ENCODE measurements at regions not wholly inside any gene's neighbourhood (a gene's known extent, or its start where the extent isn't known, plus 50 kb on each side); places are given as distances from the start of the nearest gene placed in this dataset.

DNA sequence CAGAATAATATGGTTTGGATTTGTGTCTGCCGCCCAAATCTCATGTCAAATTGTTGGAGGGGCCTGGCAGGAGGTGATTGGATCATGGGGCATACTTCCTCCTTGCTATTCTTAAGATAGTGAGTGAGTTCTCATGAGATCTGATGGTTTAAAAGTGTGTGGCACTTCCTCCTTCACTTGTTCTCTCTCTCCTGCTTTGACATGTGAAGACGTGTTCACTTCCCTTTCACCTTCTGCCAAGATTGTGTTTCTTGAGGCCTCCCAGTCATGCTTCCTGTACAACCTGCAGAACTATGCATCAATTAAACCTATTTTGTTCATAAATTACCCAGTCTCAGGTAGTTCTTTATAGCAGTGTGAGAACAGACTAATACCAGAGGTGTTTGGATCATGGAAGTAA lies 325.7 kb upstream of the GIMD1 start:
- no peaks in the 10 kb centered on the region for H3K79me2 ChIP-seq (ENCODE audit: low read length)

DNA sequence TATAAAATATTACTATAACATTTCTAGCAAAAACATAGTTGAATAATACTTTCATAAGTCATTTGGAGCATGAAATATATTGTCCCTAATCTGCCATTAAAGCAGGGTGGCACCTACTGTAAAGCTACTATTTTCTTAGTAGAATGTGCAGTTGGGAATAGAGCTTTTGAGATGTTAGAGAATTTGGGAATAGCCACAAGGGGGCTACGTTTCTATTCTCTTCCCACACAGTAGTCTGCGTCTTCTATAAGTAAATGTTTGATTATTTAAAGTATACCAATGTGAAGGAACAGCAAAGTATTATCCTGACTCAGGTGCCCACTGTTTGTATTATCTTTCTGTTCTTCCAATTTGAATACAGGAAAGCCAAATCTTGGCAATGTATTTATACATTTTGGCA lies 323.2 kb upstream of the GIMD1 start:
- no peak overlapping the region for H3K9ac ChIP-seq (ENCODE audit: low read length)
- no peaks in the 10 kb centered on the region for H3K36me3 ChIP-seq (replicated peaks; ENCODE audit: insufficient read depth, low read length)
- H3K4me2 ChIP-seq (ENCODE audit: low read depth, low read length): no peak overlapping the region
- no peak overlapping the region for H3K27ac ChIP-seq (ENCODE audit: low read length)
- TF ChIP-seq, protein P1, sequence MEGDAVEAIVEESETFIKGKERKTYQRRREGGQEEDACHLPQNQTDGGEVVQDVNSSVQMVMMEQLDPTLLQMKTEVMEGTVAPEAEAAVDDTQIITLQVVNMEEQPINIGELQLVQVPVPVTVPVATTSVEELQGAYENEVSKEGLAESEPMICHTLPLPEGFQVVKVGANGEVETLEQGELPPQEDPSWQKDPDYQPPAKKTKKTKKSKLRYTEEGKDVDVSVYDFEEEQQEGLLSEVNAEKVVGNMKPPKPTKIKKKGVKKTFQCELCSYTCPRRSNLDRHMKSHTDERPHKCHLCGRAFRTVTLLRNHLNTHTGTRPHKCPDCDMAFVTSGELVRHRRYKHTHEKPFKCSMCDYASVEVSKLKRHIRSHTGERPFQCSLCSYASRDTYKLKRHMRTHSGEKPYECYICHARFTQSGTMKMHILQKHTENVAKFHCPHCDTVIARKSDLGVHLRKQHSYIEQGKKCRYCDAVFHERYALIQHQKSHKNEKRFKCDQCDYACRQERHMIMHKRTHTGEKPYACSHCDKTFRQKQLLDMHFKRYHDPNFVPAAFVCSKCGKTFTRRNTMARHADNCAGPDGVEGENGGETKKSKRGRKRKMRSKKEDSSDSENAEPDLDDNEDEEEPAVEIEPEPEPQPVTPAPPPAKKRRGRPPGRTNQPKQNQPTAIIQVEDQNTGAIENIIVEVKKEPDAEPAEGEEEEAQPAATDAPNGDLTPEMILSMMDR (IDR thresholded peaks at IDR 0.05; ENCODE audit: low read length): no peak
- TF ChIP-seq EZH2 (optimal IDR thresholded peaks at IDR 0.05; ENCODE audit: low read depth, low read length) (no peak), EZH2phosphoT487 (IDR thresholded peaks at IDR 0.05; ENCODE audit: low read length) (no peak)
- H3K27me3 ChIP-seq (replicated peaks; ENCODE audit: insufficient read depth, low read length): no peaks in the 10 kb centered on the region
- no peaks in the 10 kb centered on the region for H3K4me1 ChIP-seq (ENCODE audit: low read length)
- no peak for DNase-seq
- no peaks in the 10 kb centered on the region for H3F3A ChIP-seq (ENCODE audit: insufficient read depth, low read length)
- H4K20me1 ChIP-seq (ENCODE audit: insufficient read depth, low read length): no peaks in the 10 kb centered on the region
- H2AFZ ChIP-seq (ENCODE audit: low read length): no peak overlapping the region
- H3K9me3 ChIP-seq (replicated peaks; ENCODE audit: insufficient read depth, low read length): no peaks in the 10 kb centered on the region
- H3K79me2 ChIP-seq (ENCODE audit: low read length): no peaks in the 10 kb centered on the region
- H3K9me2 ChIP-seq (replicated peaks; ENCODE audit: insufficient read depth, low read length): no peaks in the 10 kb centered on the region
- H3K4me3 ChIP-seq (ENCODE audit: low read length): no peak overlapping the region

More for the DNA sequence above, 325.7 kb upstream of the GIMD1 start:
- Histone ChIP-seq H3K9me2 (replicated peaks; ENCODE audit: insufficient read depth, low read length) (no peaks in the 10 kb centered on the region), H2AFZ (ENCODE audit: low read length) (no peak overlapping the region), H3F3A (ENCODE audit: insufficient read depth, low read length) (no peaks in the 10 kb centered on the region), H3K4me3 (ENCODE audit: low read length) (no peak overlapping the region), H3K27ac (ENCODE audit: low read length) (no peak overlapping the region), H3K27me3 (replicated peaks; ENCODE audit: insufficient read depth, low read length) (no peaks in the 10 kb centered on the region), H3K36me3 (replicated peaks; ENCODE audit: insufficient read depth, low read length) (no peaks in the 10 kb centered on the region), H3K4me2 (ENCODE audit: low read depth, low read length) (no peak overlapping the region), H3K4me1 (ENCODE audit: low read length) (no peaks in the 10 kb centered on the region), H4K20me1 (ENCODE audit: insufficient read depth, low read length) (no peaks in the 10 kb centered on the region), H3K9me3 (replicated peaks; ENCODE audit: insufficient read depth, low read length) (no peaks in the 10 kb centered on the region), H3K9ac (ENCODE audit: low read length) (no peak overlapping the region)
- no peak for DNase-seq
- TF ChIP-seq EZH2 (optimal IDR thresholded peaks at IDR 0.05; ENCODE audit: low read depth, low read length) (no peak), EZH2phosphoT487 (IDR thresholded peaks at IDR 0.05; ENCODE audit: low read length) (no peak)
- TF ChIP-seq, protein P1 (IDR thresholded peaks at IDR 0.05; ENCODE audit: low read length): no peak

DNA sequence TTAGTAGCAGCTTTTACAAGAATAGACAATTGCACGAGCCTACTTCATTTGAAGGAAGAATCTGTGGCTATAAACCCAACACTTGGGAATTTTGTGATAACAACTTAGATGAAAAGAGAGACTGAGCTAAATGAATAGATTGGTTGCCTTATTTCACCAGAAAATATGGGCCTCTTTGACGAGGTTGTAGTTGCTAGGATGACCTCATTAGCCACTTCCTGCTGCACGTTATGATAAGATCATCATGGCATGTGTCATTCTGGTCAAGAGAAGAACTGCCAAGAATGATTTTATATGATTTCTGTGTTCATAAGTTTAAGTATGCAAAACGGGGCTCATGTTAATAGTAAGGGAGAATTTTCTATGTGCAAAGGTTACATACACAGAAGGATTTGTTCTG lies 321.9 kb upstream of the GIMD1 start:
- H3K9me2 ChIP-seq (replicated peaks; ENCODE audit: insufficient read depth, low read length): no peaks in the 10 kb centered on the region
- no peaks in the 10 kb centered on the region for H3K9me3 ChIP-seq (replicated peaks; ENCODE audit: insufficient read depth, low read length)
- no peak overlapping the region for H3K27ac ChIP-seq (ENCODE audit: low read length)
- H3K79me2 ChIP-seq (ENCODE audit: low read length): no peaks in the 10 kb centered on the region
- TF ChIP-seq EZH2phosphoT487 (IDR thresholded peaks at IDR 0.05; ENCODE audit: low read length): no peak
- H3K9ac ChIP-seq (ENCODE audit: low read length): no peak overlapping the region
- no peaks in the 10 kb centered on the region for H4K20me1 ChIP-seq (ENCODE audit: insufficient read depth, low read length)
- H3K27me3 ChIP-seq (replicated peaks; ENCODE audit: insufficient read depth, low read length): no peaks in the 10 kb centered on the region
- H3K4me2 ChIP-seq (ENCODE audit: low read depth, low read length): no peak overlapping the region
- H3K36me3 ChIP-seq (replicated peaks; ENCODE audit: insufficient read depth, low read length): no peaks in the 10 kb centered on the region
- H3K4me3 ChIP-seq (ENCODE audit: low read length): no peak overlapping the region
- H3K4me1 ChIP-seq (ENCODE audit: low read length): no peaks in the 10 kb centered on the region
- DNase-seq: no peak
- no peak overlapping the region for H2AFZ ChIP-seq (ENCODE audit: low read length)
- no peaks in the 10 kb centered on the region for H3F3A ChIP-seq (ENCODE audit: insufficient read depth, low read length)

DNA sequence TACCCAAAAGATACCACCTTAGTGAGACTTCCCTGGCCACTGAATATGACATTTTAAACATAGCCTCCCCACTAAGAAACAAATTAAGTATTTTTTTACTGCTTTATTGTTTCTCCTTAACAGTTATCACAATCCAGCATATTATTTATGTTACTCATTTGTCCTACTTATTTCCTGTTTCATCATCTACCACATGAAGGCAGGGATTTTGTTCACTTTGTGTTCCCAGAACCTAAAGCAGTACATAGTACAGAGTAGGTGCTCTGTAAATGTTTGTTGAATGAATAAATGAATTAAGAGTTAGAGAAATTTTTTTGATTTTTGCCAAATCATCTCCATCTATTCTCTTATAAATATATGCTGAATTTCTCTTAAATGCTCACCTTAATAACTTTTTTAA lies 318.4 kb upstream of the GIMD1 start:
- Histone ChIP-seq H3K36me3 (replicated peaks; ENCODE audit: insufficient read depth, low read length) (no peaks in the 10 kb centered on the region), H3K9me3 (replicated peaks; ENCODE audit: insufficient read depth, low read length) (no peaks in the 10 kb centered on the region), H3K79me2 (ENCODE audit: low read length) (no peaks in the 10 kb centered on the region), H3K4me2 (ENCODE audit: low read depth, low read length) (no peak overlapping the region), H3F3A (ENCODE audit: insufficient read depth, low read length) (no peaks in the 10 kb centered on the region), H3K9me2 (replicated peaks; ENCODE audit: insufficient read depth, low read length) (no peaks in the 10 kb centered on the region), H3K27ac (ENCODE audit: low read length) (no peak overlapping the region), H3K4me1 (ENCODE audit: low read length) (no peaks in the 10 kb centered on the region), H4K20me1 (ENCODE audit: insufficient read depth, low read length) (no peaks in the 10 kb centered on the region), H3K4me3 (ENCODE audit: low read length) (no peak overlapping the region), H3K27me3 (replicated peaks; ENCODE audit: insufficient read depth, low read length) (no peaks in the 10 kb centered on the region), H3K9ac (ENCODE audit: low read length) (no peak overlapping the region), H2AFZ (ENCODE audit: low read length) (no peak overlapping the region)
- DNase-seq: no peak
- TF ChIP-seq, protein P1 (IDR thresholded peaks at IDR 0.05; ENCODE audit: low read length): no peak
- TF ChIP-seq EZH2phosphoT487 (IDR thresholded peaks at IDR 0.05; ENCODE audit: low read length) (no peak), EZH2 (optimal IDR thresholded peaks at IDR 0.05; ENCODE audit: low read depth, low read length) (no peak)

Measured in MM.1S (cell line).